Liver (tissue), 2 donors: ENCODE measurements at regions not wholly inside any gene's neighbourhood (a gene's known extent, or its start where the extent isn't known, plus 50 kb on each side); places are given as distances from the start of the nearest gene placed in this dataset.

Experiments
- YY1 ChIP-seq: IDR thresholded peaks from 2 replicates; pipeline ENCODE4 v1.6.1; 2016; ENCODE audit warnings: antibody characterized with exemption, mild to moderate bottlenecking
- TF ChIP-seq, protein P1 (sequence below): fragments of 150-350 bp; IDR thresholded peaks from 2 replicates; pipeline ENCODE4 v1.5.1; 2017; ENCODE audit warnings: improper control_type of control experiment, low read depth, low read length; ENCODE audit not compliant: missing input control
- donor health status: healthy.

DNA sequence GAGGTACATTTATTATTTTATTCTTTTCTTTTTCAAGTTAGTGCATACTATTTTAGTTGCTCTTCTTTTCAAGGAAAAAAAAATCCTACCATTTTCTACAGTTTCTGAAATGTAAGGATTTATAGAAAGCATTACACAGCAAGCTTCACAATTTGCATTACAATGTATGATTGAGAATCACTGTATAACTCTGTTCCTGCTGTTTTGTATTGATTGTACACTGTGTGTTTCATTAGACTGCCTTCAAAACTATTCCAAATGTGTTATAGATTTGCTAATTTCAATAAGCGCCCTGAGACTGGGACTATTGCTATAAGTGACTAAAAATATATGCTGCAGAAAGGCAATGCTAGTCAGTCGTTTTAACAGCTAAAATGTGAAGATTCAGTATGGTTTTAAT is 479.7 kb upstream of the EYS start:
- TF ChIP-seq, protein P1, sequence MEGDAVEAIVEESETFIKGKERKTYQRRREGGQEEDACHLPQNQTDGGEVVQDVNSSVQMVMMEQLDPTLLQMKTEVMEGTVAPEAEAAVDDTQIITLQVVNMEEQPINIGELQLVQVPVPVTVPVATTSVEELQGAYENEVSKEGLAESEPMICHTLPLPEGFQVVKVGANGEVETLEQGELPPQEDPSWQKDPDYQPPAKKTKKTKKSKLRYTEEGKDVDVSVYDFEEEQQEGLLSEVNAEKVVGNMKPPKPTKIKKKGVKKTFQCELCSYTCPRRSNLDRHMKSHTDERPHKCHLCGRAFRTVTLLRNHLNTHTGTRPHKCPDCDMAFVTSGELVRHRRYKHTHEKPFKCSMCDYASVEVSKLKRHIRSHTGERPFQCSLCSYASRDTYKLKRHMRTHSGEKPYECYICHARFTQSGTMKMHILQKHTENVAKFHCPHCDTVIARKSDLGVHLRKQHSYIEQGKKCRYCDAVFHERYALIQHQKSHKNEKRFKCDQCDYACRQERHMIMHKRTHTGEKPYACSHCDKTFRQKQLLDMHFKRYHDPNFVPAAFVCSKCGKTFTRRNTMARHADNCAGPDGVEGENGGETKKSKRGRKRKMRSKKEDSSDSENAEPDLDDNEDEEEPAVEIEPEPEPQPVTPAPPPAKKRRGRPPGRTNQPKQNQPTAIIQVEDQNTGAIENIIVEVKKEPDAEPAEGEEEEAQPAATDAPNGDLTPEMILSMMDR, result no peak
- no peak for TF ChIP-seq YY1
